Erythroblast (primary cell): ENCODE measurements at regions not wholly inside any gene's neighbourhood (a gene's known extent, or its start where the extent isn't known, plus 50 kb on each side); places are given as distances from the start of the nearest gene placed in this dataset.

Experiments used
- GATA1 ChIP-seq: IDR thresholded peaks from 2 replicates; pipeline ENCODE4 v1.6.1; 2011; ENCODE audit warnings: low read depth, mild to moderate bottlenecking, control low read depth, low read length, moderate library complexity
- POLR2A ChIP-seq: IDR thresholded peaks from 2 replicates; pipeline ENCODE4 v1.6.1; 2011; ENCODE audit warnings: mild to moderate bottlenecking, low read length

DNA sequence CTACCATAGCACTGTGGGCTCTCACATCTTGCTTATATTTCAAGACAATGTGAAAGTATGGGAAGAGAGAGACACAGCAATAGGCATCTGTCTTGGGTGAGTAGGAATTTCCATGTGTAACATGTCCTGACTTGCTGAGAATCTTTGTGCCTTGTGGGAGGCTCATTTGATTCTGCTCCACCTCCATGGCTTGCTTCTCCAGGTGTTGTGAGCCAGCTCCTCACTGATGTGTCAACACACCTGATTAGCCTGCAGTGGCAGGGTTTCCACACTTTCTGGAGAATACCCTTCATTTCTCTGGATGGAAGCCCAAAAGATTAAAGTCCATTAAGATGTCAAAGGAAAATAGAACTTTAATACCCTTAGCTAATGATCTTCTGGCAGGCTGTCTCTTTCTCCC lies 613.6 kb downstream of the ZNF608 start:
- TF ChIP-seq POLR2A = no peak
- no peak for TF ChIP-seq GATA1
